GM12878 (cell line): ENCODE measurements at regions not wholly inside any gene's neighbourhood (a gene's known extent, or its start where the extent isn't known, plus 50 kb on each side); places are given as distances from the start of the nearest gene placed in this dataset.

Experiments
- ATAC-seq: fragments of 200-7000 bp; cut with Tn5 transposase; 3 replicates; pipeline ENCODE4 v1.9.1; 2020; ENCODE audit warnings: mild to moderate bottlenecking, moderate library complexity
- BruUV-seq: library from RNA; stranded (reverse); fragments of 400-500 nt; replicated peaks from 2 replicates; lab custom pipeline; 2021; lab: Mats Ljungman, UMichigan
- CTCF ChIA-PET: fragments of 300-600 bp; sonication (Branson Sonifier 250); formaldehyde crosslinking; extraction: SDS; loops from one replicate; lab custom pipeline; 2021; ENCODE audit warnings: inconsistent platforms; lab: Yijun Ruan, JAX
- POLR2A ChIA-PET: fragments of 350-600 bp; formaldehyde crosslinking; extraction: SDS; loops from one replicate; lab custom pipeline; 2021; ENCODE audit warnings: inconsistent platforms; lab: Charles Lee
- RAD21 ChIA-PET: fragments of 300-600 bp; sonication (Branson Sonifier 250); formaldehyde crosslinking; loops from one replicate; lab custom pipeline; 2023; ENCODE audit warnings: antibody characterized with exemption; ENCODE audit not compliant: unreplicated experiment; lab: Charles Lee
- SMC1A ChIA-PET: fragments of 300-600 bp; sonication (Branson Sonifier 250); formaldehyde crosslinking; loops from one replicate; lab custom pipeline; 2023; ENCODE audit not compliant: unreplicated experiment, uncharacterized antibody; lab: Charles Lee
- DNase-seq: peaks from one replicate; pipeline ENCODE4 v3.0.0-alpha.2; 2011; ENCODE audit warnings: low read depth, low spot score
- FAIRE-seq: peaks from 3 replicates; lab custom pipeline; 2011; peaks lifted over from hg19 to GRCh38; lab: Jason Lieb, UNC
- H2AFZ ChIP-seq: 2 replicates; pipeline ENCODE4 v1.6.0; 2011; ENCODE audit warnings: low read depth, low read length, control low read depth; ENCODE audit not compliant: control insufficient read depth
- H3K27ac ChIP-seq: 2 replicates; pipeline ENCODE4 v1.5.1; 2011; ENCODE audit warnings: control low read depth; ENCODE audit not compliant: control insufficient read depth, insufficient read depth
- H3K27me3 ChIP-seq, 2 experiments: replicated peaks in 1 of 2; 2 replicates each; pipeline versions ENCODE4 v1.6.0 to v1.6.1; 2011; ENCODE audit warnings: low read length in 1 of 2; ENCODE audit not compliant: control insufficient read depth in 2 of 2, insufficient read depth in 2 of 2
- H3K36me3 ChIP-seq, 2 experiments: 2 replicates each; pipeline ENCODE4 v1.5.1; 2011; ENCODE audit warnings: low read length in 1 of 2; ENCODE audit not compliant: control insufficient read depth in 2 of 2, insufficient read depth in 2 of 2
- H3K4me1 ChIP-seq: 2 replicates; pipeline ENCODE4 v1.6.1; 2011; ENCODE audit warnings: mild to moderate bottlenecking, low read length, moderate library complexity, mixed read lengths; ENCODE audit not compliant: control insufficient read depth, insufficient read depth
- H3K4me2 ChIP-seq: 2 replicates; pipeline ENCODE4 v1.6.0; 2011; ENCODE audit warnings: control low read depth; ENCODE audit not compliant: control insufficient read depth, insufficient read depth
- H3K4me3 ChIP-seq: fragments of 200-600 bp; sonication (generic); 2 replicates; pipeline ENCODE4 v1.5.1; 2016
- H3K79me2 ChIP-seq: 2 replicates; pipeline ENCODE4 v1.6.0; 2011; ENCODE audit warnings: low read length; ENCODE audit not compliant: control insufficient read depth, insufficient read depth
- H3K9ac ChIP-seq: 2 replicates; pipeline ENCODE4 v1.8.0; 2011; ENCODE audit warnings: low read length, control low read depth, mixed read lengths; ENCODE audit not compliant: control insufficient read depth, insufficient read depth
- H3K9me3 ChIP-seq: replicated peaks from 3 replicates; pipeline ENCODE4 v1.5.1; 2011; ENCODE audit warnings: mild to moderate bottlenecking, low read length; ENCODE audit not compliant: control insufficient read depth, insufficient read depth
- H4K20me1 ChIP-seq: 2 replicates; pipeline ENCODE4 v1.6.0; 2011; ENCODE audit not compliant: control insufficient read depth, insufficient read depth
- BCL11A ChIP-seq: IDR thresholded peaks from 2 replicates; pipeline ENCODE4 v1.6.1; 2011; ENCODE audit warnings: low read depth, low read length
- BCL3 ChIP-seq: IDR thresholded peaks from 2 replicates; pipeline ENCODE4 v1.6.1; 2011; ENCODE audit warnings: borderline replicate concordance, low read depth, mild to moderate bottlenecking, moderate library complexity, low read length; ENCODE audit not compliant: insufficient read depth, poor library complexity, severe bottlenecking
- BCLAF1 ChIP-seq: fragments of 450-650 bp; IDR thresholded peaks from 2 replicates; pipeline ENCODE4 v1.6.1; 2017; ENCODE audit warnings: antibody characterized with exemption, mild to moderate bottlenecking, moderate library complexity
- CHD2 ChIP-seq: IDR thresholded peaks from 2 replicates; pipeline ENCODE4 v1.6.1; 2011; ENCODE audit warnings: low read depth, low read length, improper control_type of control experiment, borderline replicate concordance
- DPF2 ChIP-seq: fragments of 450-650 bp; IDR thresholded peaks from 2 replicates; pipeline ENCODE4 v1.6.1; 2017; ENCODE audit warnings: mild to moderate bottlenecking
- EZH2 ChIP-seq: IDR thresholded peaks from 2 replicates; pipeline ENCODE4 v1.6.1; 2012; ENCODE audit warnings: low read depth, mild to moderate bottlenecking, control low read depth, inconsistent platforms, low read length, borderline replicate concordance; ENCODE audit not compliant: control insufficient read depth
- HCFC1 ChIP-seq: fragments of 150-350 bp; IDR thresholded peaks from 2 replicates; pipeline ENCODE4 v1.6.1; 2014; ENCODE audit warnings: low read length
- MYB ChIP-seq: fragments of 150-350 bp; IDR thresholded peaks from 2 replicates; pipeline ENCODE4 v1.6.1; 2014; ENCODE audit warnings: mild to moderate bottlenecking, low read depth, low read length, borderline replicate concordance
- NFXL1 ChIP-seq: fragments of 450-650 bp; IDR thresholded peaks from 2 replicates; pipeline ENCODE4 v1.6.1; 2017; ENCODE audit warnings: antibody characterized with exemption, mild to moderate bottlenecking, borderline replicate concordance
- RBBP5 ChIP-seq: fragments of 200-600 bp; sonication (generic); conservative IDR thresholded peaks from 2 replicates; pipeline ENCODE4 v1.6.1; 2016
- REST ChIP-seq: IDR thresholded peaks from 2 replicates; pipeline ENCODE4 v1.6.1; 2012; ENCODE audit warnings: mild to moderate bottlenecking, low read depth, low read length
- SIN3A ChIP-seq: IDR thresholded peaks from 2 replicates; pipeline ENCODE4 v1.6.1; 2012; ENCODE audit warnings: low read depth, low read length, improper control_type of control experiment
- SPI1 ChIP-seq: IDR thresholded peaks from 2 replicates; pipeline ENCODE4 v1.6.1; 2011; ENCODE audit warnings: low read depth, mild to moderate bottlenecking, low read length, moderate library complexity, borderline replicate concordance; ENCODE audit not compliant: insufficient read depth
- TAF1 ChIP-seq: IDR thresholded peaks from 2 replicates; pipeline ENCODE4 v1.6.1; 2011; ENCODE audit warnings: mild to moderate bottlenecking, low read depth, low read length, borderline replicate concordance
- TARDBP ChIP-seq: IDR thresholded peaks from 2 replicates; pipeline ENCODE4 v1.6.1; 2016; ENCODE audit warnings: borderline replicate concordance
- YY1 ChIP-seq: IDR thresholded peaks from 2 replicates; pipeline ENCODE4 v1.6.1; 2011; ENCODE audit warnings: low read depth, mild to moderate bottlenecking, low read length
- ZBED1 ChIP-seq: IDR thresholded peaks from 2 replicates; pipeline ENCODE4 v1.6.1; 2016; ENCODE audit warnings: borderline replicate concordance
- WGBS: methylation state at CpG from one replicate; pipeline ENCODE4 v1.1.6; 2016; ENCODE audit warnings: low lambda C conversion rate; ENCODE audit not compliant: insufficient replicate concordance, insufficient coverage; ENCODE audit errors: missing lambda C conversion rate; 5-methylcytosine and 5-hydroxymethylcytosine counted together
- in situ Hi-C: fragments of 300-500 bp; cut with MboI; formaldehyde crosslinking; loops from 9 replicates; pipeline ENCODE4 v1.14.3; 2018; ENCODE audit warnings: mixed read lengths
- intact Hi-C: fragments of 100-400 bp; cut with micrococcal nuclease; formaldehyde crosslinking; loops from one replicate; pipeline ENCODE4 v1.14.2; 2022; ENCODE audit not compliant: unreplicated experiment
- TF ChIP-seq, protein P1 (sequence below): fragments of 450-650 bp; IDR thresholded peaks from 2 replicates; pipeline ENCODE4 v1.6.1; 2017; ENCODE audit warnings: borderline replicate concordance

GRCh38 chr6:10014557-10014956 is 400.3 kb downstream of the TFAP2A start:
- Histone ChIP-seq H3K4me2 (no peak overlapping the region), H3K9ac (no peak overlapping the region), H3K4me3 (no peak overlapping the region), H3K36me3 (no peaks in the 10 kb centered on the region), H3K27ac (no peak overlapping the region), H4K20me1 (no peaks in the 10 kb centered on the region), H2AFZ (no peak overlapping the region), H3K9me3 (no peaks in the 10 kb centered on the region), H3K4me1 (no peaks in the 10 kb centered on the region), H3K79me2 (no peaks in the 10 kb centered on the region), H3K27me3 (no peaks in the 10 kb centered on the region)
- intact Hi-C loops (no loop called here), in situ Hi-C loops (no loop called here)
- SMC1A ChIA-PET: no interaction called here
- WGBS: 36% methylated on average over 5 of the region's 5 CpGs
- POLR2A ChIA-PET: no interaction called here
- ATAC-seq (no peak), DNase-seq (no peak), FAIRE-seq (no peak)
- no TSS peak for BruUV-seq
- RAD21 ChIA-PET: no interaction called here
- CTCF ChIA-PET: no interaction called here
- TF ChIP-seq SIN3A: no peak
- no peak for TF ChIP-seq RBBP5
- TF ChIP-seq TARDBP: no peak
- TF ChIP-seq BCL11A: no peak
- TF ChIP-seq EZH2: no peak
- no peak for TF ChIP-seq MYB
- no peak for TF ChIP-seq DPF2
- no peak for TF ChIP-seq BCL3
- TF ChIP-seq ZBED1: no peak
- no peak for TF ChIP-seq BCLAF1
- TF ChIP-seq HCFC1: no peak
- TF ChIP-seq, protein P1, sequence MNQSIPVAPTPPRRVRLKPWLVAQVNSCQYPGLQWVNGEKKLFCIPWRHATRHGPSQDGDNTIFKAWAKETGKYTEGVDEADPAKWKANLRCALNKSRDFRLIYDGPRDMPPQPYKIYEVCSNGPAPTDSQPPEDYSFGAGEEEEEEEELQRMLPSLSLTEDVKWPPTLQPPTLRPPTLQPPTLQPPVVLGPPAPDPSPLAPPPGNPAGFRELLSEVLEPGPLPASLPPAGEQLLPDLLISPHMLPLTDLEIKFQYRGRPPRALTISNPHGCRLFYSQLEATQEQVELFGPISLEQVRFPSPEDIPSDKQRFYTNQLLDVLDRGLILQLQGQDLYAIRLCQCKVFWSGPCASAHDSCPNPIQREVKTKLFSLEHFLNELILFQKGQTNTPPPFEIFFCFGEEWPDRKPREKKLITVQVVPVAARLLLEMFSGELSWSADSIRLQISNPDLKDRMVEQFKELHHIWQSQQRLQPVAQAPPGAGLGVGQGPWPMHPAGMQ: no peak
- TF ChIP-seq SPI1: no peak
- no peak for TF ChIP-seq REST
- TF ChIP-seq TAF1: no peak
- no peak for TF ChIP-seq YY1
- no peak for TF ChIP-seq NFXL1
- TF ChIP-seq CHD2: no peak
